ENCODE measurements at regions not wholly inside any gene's neighbourhood (a gene's known extent, or its start where the extent isn't known, plus 50 kb on each side); places are given as distances from the start of the nearest gene placed in this dataset.
"Not testable (repeated sequence)": the region's sequence is repeated elsewhere in the genome, so short reads cannot be mapped to it uniquely, and the experiment has no call there.

DNA sequence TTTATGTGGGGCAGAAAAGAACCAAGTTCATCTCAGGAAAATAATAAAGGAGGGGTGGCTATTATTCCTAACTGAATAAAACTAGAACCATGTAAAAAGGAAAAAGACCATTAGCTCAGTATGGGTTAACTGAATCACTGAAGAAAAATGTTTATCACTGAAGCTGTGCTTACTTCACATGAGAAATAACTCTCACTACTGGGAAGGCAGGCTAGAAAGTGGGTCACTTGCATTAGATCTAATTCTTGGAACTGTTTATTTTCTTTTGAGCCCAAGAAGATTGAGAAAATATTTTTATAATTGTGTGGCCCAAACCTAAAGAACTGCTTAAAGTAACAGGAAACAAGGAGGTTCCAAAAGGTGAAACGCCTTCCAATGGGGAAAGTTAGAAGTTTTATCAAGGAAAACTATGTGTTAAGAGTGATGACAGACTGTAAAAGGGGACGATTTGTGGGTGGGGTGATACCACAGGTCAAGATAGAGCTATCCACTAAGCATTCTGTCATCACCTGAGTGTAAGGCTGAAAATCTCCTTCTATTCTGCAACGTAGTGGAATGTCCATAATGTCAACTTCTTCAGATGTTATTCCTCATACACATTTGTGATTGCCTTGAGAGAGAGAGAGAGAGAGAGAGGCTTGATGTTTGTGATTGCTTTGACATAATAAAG is 1083.5 kb downstream of the PCDH7 start:
- Histone ChIP-seq H3K36me3 (ENCODE audit: control insufficient read depth in 2 of 2, extremely low read depth in 1 of 2, insufficient read depth in 1 of 2, low read length in 1 of 2) (no peaks in the 10 kb centered on the region), H3K4me1 (ENCODE audit: control insufficient read depth in 1 of 2, extremely low read depth in 1 of 2, insufficient read depth in 2 of 2, low read length in 2 of 2) (no peaks in the 10 kb centered on the region), H3K9me3 (peaks cover 8% of the 10 kb centered on the region), H3K27me3 (replicated peaks in 1 of 2; ENCODE audit: control insufficient read depth in 2 of 2, extremely low read depth in 1 of 2, insufficient read depth in 2 of 2, low read length in 1 of 2) (no peaks in the 10 kb centered on the region), H3K4me3 (ENCODE audit: control insufficient read depth in 1 of 2, extremely low read depth in 1 of 2, low read length in 1 of 2) (no peak overlapping the region), H3K27ac (ENCODE audit: low read length) (no peak overlapping the region)
- CTCF ChIA-PET: no interaction called here
- DNase-seq (no peak), ATAC-seq (replicated peaks in 1 of 4) (no peak)
- Mint-ChIP-seq H3K4me3 (no peak overlapping the region), H3K9me3 (peaks cover 16 to 24% (median 16%) of the 10 kb centered on the region in 3 donors), H3K36me3 (no peaks in the 10 kb centered on the region), H3K27me3 (no peaks in the 10 kb centered on the region), H3K27ac (no peak overlapping the region), H3K4me1 (no peaks in the 10 kb centered on the region)
- 43% methylated on average over 1 of the region's 3 CpGs for WGBS (ENCODE audit: insufficient coverage)
- POLR2A ChIA-PET: no interaction called here

DNA sequence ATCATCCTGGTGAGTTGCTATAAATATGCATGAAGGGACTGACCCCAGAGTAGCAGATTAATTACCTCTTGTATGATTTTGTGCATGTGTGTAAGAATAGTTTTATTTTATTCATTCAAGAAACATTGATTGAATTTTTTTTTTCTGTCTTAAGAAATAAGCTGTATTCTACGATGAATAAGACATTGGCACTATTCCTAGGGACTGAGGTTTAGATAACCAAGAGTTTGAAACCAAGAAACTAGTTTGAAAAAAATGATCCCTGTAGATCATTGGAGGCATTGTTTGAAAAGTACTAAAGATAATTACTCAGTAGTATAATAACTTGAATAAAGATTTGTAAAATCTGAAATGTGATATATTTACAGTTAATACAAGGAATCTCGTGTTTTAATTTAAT is 1086.9 kb downstream of the PCDH7 start:
- ChIA-PET CTCF (no interaction called here), POLR2A (no interaction called here)
- Mint-ChIP-seq H3K27me3 (no peaks in the 10 kb centered on the region), H3K36me3 (no peaks in the 10 kb centered on the region), H3K4me3 (no peak overlapping the region), H3K27ac (no peak overlapping the region), H3K9me3 (peaks cover 2 to 11% (median 3%) of the 10 kb centered on the region in 3 donors), H3K4me1 (no peaks in the 10 kb centered on the region)
- no peak for ATAC-seq (replicated peaks in 1 of 4)
- no peak overlapping the region for H3K4me3 ChIP-seq (ENCODE audit: control insufficient read depth in 1 of 2, extremely low read depth in 1 of 2, low read length in 1 of 2)
- no peak overlapping the region for H3K27ac ChIP-seq (ENCODE audit: low read length)
- H3K9me3 ChIP-seq: peaks cover 7% of the 10 kb centered on the region
- DNase-seq: no peak
- no peaks in the 10 kb centered on the region for H3K4me1 ChIP-seq (ENCODE audit: control insufficient read depth in 1 of 2, extremely low read depth in 1 of 2, insufficient read depth in 2 of 2, low read length in 2 of 2)
- no peaks in the 10 kb centered on the region for H3K27me3 ChIP-seq (replicated peaks in 1 of 2; ENCODE audit: control insufficient read depth in 2 of 2, extremely low read depth in 1 of 2, insufficient read depth in 2 of 2, low read length in 1 of 2)
- no CpG with 5 or more reads among the region's 2 CpGs for WGBS (ENCODE audit: insufficient coverage)
- no peaks in the 10 kb centered on the region for H3K36me3 ChIP-seq (ENCODE audit: control insufficient read depth in 2 of 2, extremely low read depth in 1 of 2, insufficient read depth in 1 of 2, low read length in 1 of 2)

GRCh38 chr4:31844350-31844749 is 1124.2 kb downstream of the PCDH7 start:
- H3K36me3 Mint-ChIP-seq: no peaks in the 10 kb centered on the region
- no peak for ATAC-seq (replicated peaks in 1 of 4)
- no peak overlapping the region for H3K27ac ChIP-seq (ENCODE audit: low read length)
- no peaks in the 10 kb centered on the region for H3K4me1 Mint-ChIP-seq
- no peaks in the 10 kb centered on the region for H3K4me1 ChIP-seq (ENCODE audit: control insufficient read depth in 1 of 2, extremely low read depth in 1 of 2, insufficient read depth in 2 of 2, low read length in 2 of 2)
- H3K36me3 ChIP-seq (ENCODE audit: control insufficient read depth in 2 of 2, extremely low read depth in 1 of 2, insufficient read depth in 1 of 2, low read length in 1 of 2): no peaks in the 10 kb centered on the region
- H3K4me3 ChIP-seq (ENCODE audit: control insufficient read depth in 1 of 2, extremely low read depth in 1 of 2, low read length in 1 of 2): no peak overlapping the region
- H3K27me3 Mint-ChIP-seq: no peaks in the 10 kb centered on the region
- CTCF ChIA-PET: no interaction called here
- WGBS (ENCODE audit: insufficient coverage): no CpG with 5 or more reads among the region's 1 CpG
- POLR2A ChIA-PET: no interaction called here
- no peak for DNase-seq
- H3K9me3 ChIP-seq: peaks cover 3% of the 10 kb centered on the region
- no peaks in the 10 kb centered on the region for H3K27me3 ChIP-seq (replicated peaks in 1 of 2; ENCODE audit: control insufficient read depth in 2 of 2, extremely low read depth in 1 of 2, insufficient read depth in 2 of 2, low read length in 1 of 2)
- no peak overlapping the region for H3K27ac Mint-ChIP-seq
- no peak overlapping the region for H3K4me3 Mint-ChIP-seq
- H3K9me3 Mint-ChIP-seq: peaks cover 8 to 17% (median 16%) of the 10 kb centered on the region in 3 donors

DNA sequence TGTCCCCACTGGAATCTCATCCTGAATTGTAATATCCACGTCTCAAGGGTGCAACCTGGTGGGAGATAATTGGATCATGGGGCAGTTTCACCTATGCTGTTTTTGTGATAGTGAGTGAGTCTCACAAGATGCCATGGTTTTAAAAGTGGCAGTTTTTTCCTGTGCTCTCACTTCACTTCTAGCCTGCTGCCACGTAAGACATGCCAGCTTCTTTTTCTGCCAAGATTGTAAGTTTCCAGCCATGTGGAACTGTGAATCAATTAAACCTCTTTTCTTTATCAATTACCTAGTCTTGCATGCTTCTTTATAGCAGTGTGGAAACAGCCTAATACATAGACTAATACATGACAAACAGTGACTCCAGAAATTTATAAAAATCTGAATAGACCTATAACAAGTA is 1131.8 kb downstream of the PCDH7 start:
- H3K9me3 Mint-ChIP-seq: peaks cover 7 to 17% (median 10%) of the 10 kb centered on the region in 3 donors
- Histone ChIP-seq H3K9me3 (no peaks in the 10 kb centered on the region), H3K4me1 (ENCODE audit: control insufficient read depth in 1 of 2, extremely low read depth in 1 of 2, insufficient read depth in 2 of 2, low read length in 2 of 2) (no peaks in the 10 kb centered on the region), H3K27me3 (replicated peaks in 1 of 2; ENCODE audit: control insufficient read depth in 2 of 2, extremely low read depth in 1 of 2, insufficient read depth in 2 of 2, low read length in 1 of 2) (no peaks in the 10 kb centered on the region), H3K36me3 (ENCODE audit: control insufficient read depth in 2 of 2, extremely low read depth in 1 of 2, insufficient read depth in 1 of 2, low read length in 1 of 2) (no peaks in the 10 kb centered on the region), H3K27ac (ENCODE audit: low read length) (no peak overlapping the region), H3K4me3 (ENCODE audit: control insufficient read depth in 1 of 2, extremely low read depth in 1 of 2, low read length in 1 of 2) (no peak overlapping the region)
- H3K4me1 Mint-ChIP-seq: no peaks in the 10 kb centered on the region
- no peak overlapping the region for H3K27ac Mint-ChIP-seq
- no CpG with 5 or more reads among the region's 2 CpGs for WGBS (ENCODE audit: insufficient coverage)
- H3K4me3 Mint-ChIP-seq: no peak overlapping the region
- POLR2A ChIA-PET: no interaction called here
- CTCF ChIA-PET: no interaction called here
- H3K27me3 Mint-ChIP-seq: no peaks in the 10 kb centered on the region
- H3K36me3 Mint-ChIP-seq: no peaks in the 10 kb centered on the region
- ATAC-seq (replicated peaks in 1 of 4) (no peak), DNase-seq (no peak)

GRCh38 chr4:31877429-31877828 is 1157.3 kb downstream of the PCDH7 start:
- H3K27me3 Mint-ChIP-seq: no peaks in the 10 kb centered on the region
- DNase-seq: no peak

DNA sequence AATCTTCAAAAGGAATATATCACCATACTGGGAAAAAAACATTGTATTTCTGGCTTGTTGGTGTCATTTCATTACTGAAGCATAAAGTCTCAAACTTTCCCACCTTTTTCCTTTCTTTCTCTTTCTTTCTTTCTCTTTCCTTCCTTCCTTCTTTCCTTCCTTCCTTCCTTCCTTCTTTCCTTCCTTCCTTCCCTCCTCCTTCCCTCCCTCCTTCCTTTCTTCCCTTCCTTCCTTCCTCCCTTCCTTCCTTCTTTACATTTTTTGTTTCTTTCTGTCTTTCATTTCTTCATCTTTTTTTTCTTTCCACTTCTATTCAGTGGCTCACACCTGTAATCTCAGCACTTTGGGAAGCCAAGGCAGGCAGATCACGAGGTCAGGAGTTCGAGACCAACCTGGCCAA is 1160.7 kb downstream of the PCDH7 start:
- H3K4me3 ChIP-seq (ENCODE audit: control insufficient read depth in 1 of 2, extremely low read depth in 1 of 2, low read length in 1 of 2); H3K4me1 Mint-ChIP-seq; H3K27ac Mint-ChIP-seq; DNase-seq; H3K9me3 ChIP-seq; CTCF ChIA-PET; H3K27me3 Mint-ChIP-seq; H3K4me1 ChIP-seq (ENCODE audit: control insufficient read depth in 1 of 2, extremely low read depth in 1 of 2, insufficient read depth in 2 of 2, low read length in 2 of 2); POLR2A ChIA-PET; H3K36me3 ChIP-seq (ENCODE audit: control insufficient read depth in 2 of 2, extremely low read depth in 1 of 2, insufficient read depth in 1 of 2, low read length in 1 of 2); H3K36me3 Mint-ChIP-seq; H3K4me3 Mint-ChIP-seq; H3K27me3 ChIP-seq (replicated peaks in 1 of 2; ENCODE audit: control insufficient read depth in 2 of 2, extremely low read depth in 1 of 2, insufficient read depth in 2 of 2, low read length in 1 of 2); ATAC-seq (replicated peaks in 1 of 4); H3K27ac ChIP-seq (ENCODE audit: low read length): not testable (repeated sequence)
- peaks cover 0 to 23% (median 7%) of the 10 kb centered on the region in 3 donors for H3K9me3 Mint-ChIP-seq
- WGBS (ENCODE audit: insufficient coverage): 0% methylated on average over 1 of the region's 2 CpGs

More at GRCh38 chr4:31877429-31877828, 1157.3 kb downstream of the PCDH7 start:
- H3K36me3 ChIP-seq (ENCODE audit: control insufficient read depth in 2 of 2, extremely low read depth in 1 of 2, insufficient read depth in 1 of 2, low read length in 1 of 2): no peaks in the 10 kb centered on the region
- H3K4me1 Mint-ChIP-seq: no peaks in the 10 kb centered on the region
- H3K27ac ChIP-seq (ENCODE audit: low read length): no peak overlapping the region
- no peak overlapping the region for H3K27ac Mint-ChIP-seq
- H3K9me3 ChIP-seq: no peaks in the 10 kb centered on the region
- H3K27me3 ChIP-seq (replicated peaks in 1 of 2; ENCODE audit: control insufficient read depth in 2 of 2, extremely low read depth in 1 of 2, insufficient read depth in 2 of 2, low read length in 1 of 2): no peaks in the 10 kb centered on the region
- WGBS (ENCODE audit: insufficient coverage): no CpG with 5 or more reads among the region's 2 CpGs
- peaks cover 0 to 19% (median 7%) of the 10 kb centered on the region in 3 donors for H3K9me3 Mint-ChIP-seq
- POLR2A ChIA-PET: no interaction called here
- no peaks in the 10 kb centered on the region for H3K4me1 ChIP-seq (ENCODE audit: control insufficient read depth in 1 of 2, extremely low read depth in 1 of 2, insufficient read depth in 2 of 2, low read length in 2 of 2)
- no peak overlapping the region for H3K4me3 ChIP-seq (ENCODE audit: control insufficient read depth in 1 of 2, extremely low read depth in 1 of 2, low read length in 1 of 2)
- CTCF ChIA-PET: interaction anchor here in 1 of 2 donors (0.7 kb wide), 1 partner anchor 1162 kb away, joined by 3 read pairs; no protein-coding TSS in a partner anchor
- no peak for ATAC-seq (replicated peaks in 1 of 4)
- H3K36me3 Mint-ChIP-seq: no peaks in the 10 kb centered on the region
- no peak overlapping the region for H3K4me3 Mint-ChIP-seq

GRCh38 chr4:31896349-31896748 is 1176.2 kb downstream of the PCDH7 start:
- no peaks in the 10 kb centered on the region for H3K4me1 Mint-ChIP-seq
- Histone ChIP-seq H3K4me3 (ENCODE audit: control insufficient read depth in 1 of 2, extremely low read depth in 1 of 2, low read length in 1 of 2) (no peak overlapping the region), H3K27me3 (replicated peaks in 1 of 2; ENCODE audit: control insufficient read depth in 2 of 2, extremely low read depth in 1 of 2, insufficient read depth in 2 of 2, low read length in 1 of 2) (no peaks in the 10 kb centered on the region), H3K9me3 (peaks cover 2% of the 10 kb centered on the region), H3K4me1 (ENCODE audit: control insufficient read depth in 1 of 2, extremely low read depth in 1 of 2, insufficient read depth in 2 of 2, low read length in 2 of 2) (no peaks in the 10 kb centered on the region), H3K27ac (ENCODE audit: low read length) (no peak overlapping the region), H3K36me3 (ENCODE audit: control insufficient read depth in 2 of 2, extremely low read depth in 1 of 2, insufficient read depth in 1 of 2, low read length in 1 of 2) (no peaks in the 10 kb centered on the region)
- CTCF ChIA-PET: no interaction called here
- H3K27me3 Mint-ChIP-seq: no peaks in the 10 kb centered on the region
- no peaks in the 10 kb centered on the region for H3K36me3 Mint-ChIP-seq
- no peak overlapping the region for H3K4me3 Mint-ChIP-seq
- ATAC-seq (replicated peaks in 1 of 4): no peak
- no peak for DNase-seq
- H3K27ac Mint-ChIP-seq: no peak overlapping the region
- POLR2A ChIA-PET: no interaction called here
- H3K9me3 Mint-ChIP-seq: peaks cover 0 to 19% (median 4%) of the 10 kb centered on the region in 3 donors
